Loucy (cell line): ENCODE measurements at regions not wholly inside any gene's neighbourhood (a gene's known extent, or its start where the extent isn't known, plus 50 kb on each side); places are given as distances from the start of the nearest gene placed in this dataset.

Experiments used
- H2AFZ ChIP-seq: fragments of 200-600 bp; sonication (generic); 2 replicates; pipeline ENCODE4 v1.6.0; 2016; ENCODE audit warnings: antibody characterized with exemption, mild to moderate bottlenecking, low read length, moderate library complexity
- H3F3A ChIP-seq: fragments of 200-600 bp; 2 replicates; pipeline ENCODE4 v1.6.0; 2016; ENCODE audit warnings: antibody characterized with exemption, low read depth, mild to moderate bottlenecking
- H3K27me3 ChIP-seq: fragments of 200-600 bp; sonication (generic); 2 replicates; pipeline ENCODE4 v1.6.1; 2014; ENCODE audit warnings: low read length, mild to moderate bottlenecking; ENCODE audit not compliant: insufficient read depth, poor library complexity, severe bottlenecking
- H3K36me3 ChIP-seq: fragments of 200-600 bp; sonication (generic); 2 replicates; pipeline ENCODE4 v1.6.1; 2016; ENCODE audit warnings: low read length; ENCODE audit not compliant: insufficient read depth
- H3K4me1 ChIP-seq: fragments of 200-600 bp; sonication (generic); 2 replicates; pipeline ENCODE4 v1.5.1; 2014; ENCODE audit warnings: low read length, mild to moderate bottlenecking; ENCODE audit not compliant: insufficient read depth, poor library complexity, severe bottlenecking
- H3K4me2 ChIP-seq: fragments of 200-600 bp; sonication (generic); 2 replicates; pipeline ENCODE4 v1.6.0; 2014; ENCODE audit warnings: antibody characterized with exemption, low read length, low read depth, mild to moderate bottlenecking; ENCODE audit not compliant: poor library complexity, severe bottlenecking
- H3K4me3 ChIP-seq: fragments of 200-600 bp; sonication (generic); 2 replicates; pipeline ENCODE4 v1.5.1; 2014; ENCODE audit warnings: low read length, mild to moderate bottlenecking, mixed read lengths; ENCODE audit not compliant: poor library complexity, severe bottlenecking
- H3K79me2 ChIP-seq: fragments of 200-600 bp; sonication (generic); 2 replicates; pipeline ENCODE4 v1.6.1; 2014; ENCODE audit warnings: low read length; ENCODE audit not compliant: insufficient read depth
- H3K9ac ChIP-seq: fragments of 200-600 bp; sonication (generic); 2 replicates; pipeline ENCODE4 v1.6.0; 2014; ENCODE audit warnings: mild to moderate bottlenecking, low read depth, low read length, moderate library complexity; ENCODE audit not compliant: poor library complexity, severe bottlenecking
- H3K9me2 ChIP-seq: fragments of 200-600 bp; sonication (generic); replicated peaks from 2 replicates; pipeline ENCODE4 v1.6.1; 2016; ENCODE audit warnings: low read depth, low read length, mixed read lengths
- H3K9me3 ChIP-seq: fragments of 200-600 bp; sonication (generic); 2 replicates; pipeline ENCODE4 v1.6.1; 2014; ENCODE audit warnings: mild to moderate bottlenecking, antibody characterized with exemption, low read length, low read depth; ENCODE audit not compliant: insufficient read depth
- H4K20me1 ChIP-seq: fragments of 200-600 bp; sonication (generic); 2 replicates; pipeline ENCODE4 v1.6.0; 2014; ENCODE audit warnings: antibody characterized with exemption, low read length, mild to moderate bottlenecking; ENCODE audit not compliant: insufficient read depth, poor library complexity, severe bottlenecking
- CTCF ChIP-seq: fragments of 200-600 bp; sonication (generic); conservative IDR thresholded peaks from 2 replicates; pipeline ENCODE4 v1.5.1; 2014; ENCODE audit warnings: mild to moderate bottlenecking, antibody characterized with exemption, low read length
- EZH2phosphoT487 ChIP-seq: fragments of 200-600 bp; IDR thresholded peaks from 2 replicates; pipeline ENCODE4 v1.6.1; 2018; ENCODE audit warnings: antibody characterized with exemption, mild to moderate bottlenecking, moderate library complexity, borderline replicate concordance

DNA sequence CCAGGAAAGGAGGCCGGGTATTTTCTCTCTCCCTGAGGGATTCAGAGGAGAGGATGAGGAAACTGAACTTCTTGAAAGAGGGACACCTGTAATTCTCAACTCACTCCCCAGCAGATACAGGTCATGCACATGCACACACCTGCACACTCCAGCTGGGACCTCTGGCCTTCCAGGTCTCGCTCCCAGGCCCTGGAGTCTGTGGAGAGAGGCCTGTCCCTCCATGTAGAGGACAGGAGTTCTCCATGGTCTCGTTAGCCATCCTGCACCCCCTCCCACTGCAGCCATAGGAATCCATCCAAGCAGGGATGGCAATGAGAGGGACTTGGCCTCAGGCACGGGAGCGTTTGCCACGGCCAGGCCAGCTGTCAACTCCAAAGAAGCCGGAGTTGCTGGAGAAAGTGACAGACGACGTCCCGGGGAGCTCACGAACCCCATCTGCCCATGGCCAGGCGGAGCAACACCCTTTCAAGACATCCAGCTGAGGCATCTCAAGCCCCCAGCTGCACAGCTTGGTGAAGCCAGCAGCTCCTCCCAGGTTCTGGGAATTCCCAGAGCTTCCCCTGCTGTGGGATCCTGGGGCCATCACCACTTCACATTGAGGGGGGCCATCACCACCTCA lies 223.3 kb downstream of the UACA start:
- Histone ChIP-seq H3K79me2 (peaks cover 13% of the 10 kb centered on the region), H3K27me3 (no peaks in the 10 kb centered on the region), H3K4me1 (peaks cover 13% of the 10 kb centered on the region), H4K20me1 (no peaks in the 10 kb centered on the region), H3F3A (peaks cover 3% of the 10 kb centered on the region; the same call in 1 of the 2 replicates), H3K9me2 (no peaks in the 10 kb centered on the region), H3K9me3 (no peaks in the 10 kb centered on the region), H2AFZ (no peak overlapping the region), H3K4me3 (no peak overlapping the region), H3K36me3 (no peaks in the 10 kb centered on the region), H3K4me2 (no peak overlapping the region), H3K9ac (no peak overlapping the region)
- no peak for TF ChIP-seq CTCF
- no peak for TF ChIP-seq EZH2phosphoT487

GRCh38 chr15:70539409-70539808 lies 223.9 kb downstream of the UACA start:
- Histone ChIP-seq H3K27me3 (no peaks in the 10 kb centered on the region), H3K4me1 (peaks cover 13% of the 10 kb centered on the region), H2AFZ (no peak overlapping the region), H3K4me2 (no peak overlapping the region), H4K20me1 (no peaks in the 10 kb centered on the region), H3F3A (peaks cover 3% of the 10 kb centered on the region; the same call in 1 of the 2 replicates), H3K9ac (no peak overlapping the region), H3K4me3 (no peak overlapping the region), H3K79me2 (peaks cover 19% of the 10 kb centered on the region), H3K36me3 (no peaks in the 10 kb centered on the region), H3K9me2 (no peaks in the 10 kb centered on the region), H3K9me3 (no peaks in the 10 kb centered on the region)
- no peak for TF ChIP-seq CTCF
- no peak for TF ChIP-seq EZH2phosphoT487

DNA sequence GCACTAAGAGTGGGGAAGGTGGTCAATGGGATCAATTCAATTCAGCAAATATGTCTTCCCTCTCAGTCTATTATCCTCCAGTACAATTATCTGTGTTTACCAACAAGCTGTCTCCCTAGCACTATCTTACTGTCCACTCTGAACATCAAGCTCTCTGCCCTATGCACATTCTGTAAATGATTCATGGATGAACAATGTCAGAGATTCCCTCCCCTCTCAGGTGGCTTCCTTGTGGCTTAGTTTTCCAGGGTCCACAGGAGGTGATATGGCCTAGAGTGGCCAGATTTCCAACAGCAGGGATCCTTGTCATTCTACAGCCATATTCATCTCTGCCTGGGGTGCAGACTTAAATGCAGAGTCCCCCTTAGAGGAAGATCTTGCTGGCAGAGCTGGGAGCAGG lies 225.1 kb downstream of the UACA start:
- peaks cover 24% of the 10 kb centered on the region for H3K4me1 ChIP-seq

More for the DNA sequence above, 225.1 kb downstream of the UACA start:
- H4K20me1 ChIP-seq, result peaks cover 4% of the 10 kb centered on the region
- H2AFZ ChIP-seq, result no peak overlapping the region
- H3F3A ChIP-seq, result peaks cover 3% of the 10 kb centered on the region; the same call in 1 of the 2 replicates
- H3K9me2 ChIP-seq, result no peaks in the 10 kb centered on the region
- no peaks in the 10 kb centered on the region for H3K9me3 ChIP-seq
- H3K4me3 ChIP-seq, result no peak overlapping the region
- H3K79me2 ChIP-seq, result peaks cover 30% of the 10 kb centered on the region
- H3K36me3 ChIP-seq, result no peaks in the 10 kb centered on the region
- no peak for TF ChIP-seq EZH2phosphoT487
- no peak for TF ChIP-seq CTCF
- H3K9ac ChIP-seq, result no peak overlapping the region
- H3K27me3 ChIP-seq, result no peaks in the 10 kb centered on the region
- no peak overlapping the region for H3K4me2 ChIP-seq
